Vagina (tissue), 2 donors: ENCODE measurements at regions not wholly inside any gene's neighbourhood (a gene's known extent, or its start where the extent isn't known, plus 50 kb on each side); places are given as distances from the start of the nearest gene placed in this dataset.
"Not testable (repeated sequence)": the region's sequence is repeated elsewhere in the genome, so short reads cannot be mapped to it uniquely, and the experiment has no call there.

Experiments
- DNase-seq, 2 donors: peaks; one replicate each; pipeline ENCODE4 v3.0.0-alpha.2; 2017; ENCODE audit errors: extremely low spot score in 2 of 2
- H3K27ac ChIP-seq: fragments of 200-600 bp; sonication (generic); one replicate; pipeline ENCODE4 v1.5.1; 2019
- H3K27me3 ChIP-seq: fragments of 200-600 bp; sonication (generic); one replicate; pipeline ENCODE4 v1.5.1; 2019
- H3K36me3 ChIP-seq, 2 donors: fragments of 200-600 bp; sonication (generic); one replicate each; pipeline ENCODE4 v1.5.1; 2017 to 2019
- H3K4me1 ChIP-seq: fragments of 200-600 bp; sonication (generic); one replicate; pipeline ENCODE4 v1.5.1; 2019
- H3K4me3 ChIP-seq, 2 donors: fragments of 200-600 bp; sonication (generic); 1 replicate in 1 of 2; 2 replicates in 1 of 2; pipeline ENCODE4 v1.5.1; 2016 to 2019
- H3K9me3 ChIP-seq: fragments of 200-600 bp; sonication (generic); one replicate; pipeline ENCODE4 v1.5.1; 2019
- POLR2A ChIP-seq, 2 donors: fragments of 450-650 bp; IDR thresholded peaks; one replicate each; pipeline ENCODE4 v1.6.1; 2017; ENCODE audit warnings: antibody characterized with exemption in 2 of 2, mild to moderate bottlenecking in 2 of 2, moderate library complexity in 2 of 2
- POLR2AphosphoS5 ChIP-seq, 2 donors: sonication (generic); formaldehyde crosslinking; IDR thresholded peaks; one replicate each; pipeline ENCODE4 v1.9.0; 2017; ENCODE audit warnings: antibody characterized with exemption in 2 of 2, mild to moderate bottlenecking in 2 of 2, low read depth in 1 of 2; ENCODE audit not compliant: insufficient read depth in 1 of 2
- intact Hi-C: fragments of 100-400 bp; cut with DNase I; formaldehyde crosslinking; loops from one replicate; pipeline ENCODE4 v1.15.1; 2023
- TF ChIP-seq, protein P1 (sequence below), 3 experiments: fragments of 450-650 bp in 2 of 3; fragments of 200-600 bp in 1 of 3; sonication (generic) in 1 of 3; IDR thresholded peaks; one replicate each; pipeline ENCODE4 v1.5.1; 2017 to 2019; ENCODE audit warnings: antibody characterized with exemption in 3 of 3, mild to moderate bottlenecking in 2 of 3, moderate library complexity in 2 of 3

GRCh38 chr4:68720723-68721122 is 50.3 kb upstream of the UGT2B15 start:
- H3K27me3 ChIP-seq, H3K4me1 ChIP-seq, H3K4me3 ChIP-seq, H3K27ac ChIP-seq, DNase-seq, H3K9me3 ChIP-seq, H3K36me3 ChIP-seq, intact Hi-C loops: not testable (repeated sequence)

GRCh38 chr4:68724426-68724825 is 54.0 kb upstream of the UGT2B15 start:
- TF ChIP-seq POLR2A (IDR thresholded peaks at IDR 0.05) (no peak), POLR2AphosphoS5 (IDR thresholded peaks at IDR 0.05; ENCODE audit: insufficient read depth in 1 of 2, low read depth in 1 of 2) (no peak)
- TF ChIP-seq, protein P1, sequence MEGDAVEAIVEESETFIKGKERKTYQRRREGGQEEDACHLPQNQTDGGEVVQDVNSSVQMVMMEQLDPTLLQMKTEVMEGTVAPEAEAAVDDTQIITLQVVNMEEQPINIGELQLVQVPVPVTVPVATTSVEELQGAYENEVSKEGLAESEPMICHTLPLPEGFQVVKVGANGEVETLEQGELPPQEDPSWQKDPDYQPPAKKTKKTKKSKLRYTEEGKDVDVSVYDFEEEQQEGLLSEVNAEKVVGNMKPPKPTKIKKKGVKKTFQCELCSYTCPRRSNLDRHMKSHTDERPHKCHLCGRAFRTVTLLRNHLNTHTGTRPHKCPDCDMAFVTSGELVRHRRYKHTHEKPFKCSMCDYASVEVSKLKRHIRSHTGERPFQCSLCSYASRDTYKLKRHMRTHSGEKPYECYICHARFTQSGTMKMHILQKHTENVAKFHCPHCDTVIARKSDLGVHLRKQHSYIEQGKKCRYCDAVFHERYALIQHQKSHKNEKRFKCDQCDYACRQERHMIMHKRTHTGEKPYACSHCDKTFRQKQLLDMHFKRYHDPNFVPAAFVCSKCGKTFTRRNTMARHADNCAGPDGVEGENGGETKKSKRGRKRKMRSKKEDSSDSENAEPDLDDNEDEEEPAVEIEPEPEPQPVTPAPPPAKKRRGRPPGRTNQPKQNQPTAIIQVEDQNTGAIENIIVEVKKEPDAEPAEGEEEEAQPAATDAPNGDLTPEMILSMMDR (IDR thresholded peaks at IDR 0.05) = no peak

DNA sequence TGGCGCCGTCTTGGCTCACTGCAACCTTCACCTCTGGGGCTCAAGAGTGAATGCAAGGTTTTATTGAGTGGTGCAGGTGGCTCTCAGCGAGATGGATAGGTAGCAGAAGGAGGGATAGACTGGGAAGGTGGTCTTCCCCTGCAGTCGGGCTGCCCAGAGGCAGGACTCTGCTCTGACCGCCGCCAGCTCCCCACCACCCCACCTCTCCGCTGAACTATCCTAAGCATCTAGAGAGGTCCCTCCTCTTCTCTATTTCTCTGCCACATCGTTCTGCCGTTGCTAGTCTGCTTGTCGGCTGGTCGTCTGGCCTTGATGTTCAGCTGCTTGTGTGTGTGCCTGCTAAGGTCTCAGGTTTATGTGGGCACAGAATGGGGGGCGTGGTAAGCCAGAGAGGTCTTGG is 54.5 kb upstream of the UGT2B15 start:
- Histone ChIP-seq H3K36me3 (no peaks in the 10 kb centered on the region), H3K4me1 (no peaks in the 10 kb centered on the region), H3K4me3 (no peak overlapping the region), H3K27ac (no peak overlapping the region), H3K27me3 (no peaks in the 10 kb centered on the region), H3K9me3 (no peaks in the 10 kb centered on the region)
- no peak for TF ChIP-seq POLR2A (IDR thresholded peaks at IDR 0.05)
- intact Hi-C loops = no loop called here
- DNase-seq = no peak

More at GRCh38 chr4:68724426-68724825, 54.0 kb upstream of the UGT2B15 start:
- DNase-seq = no peak
- Histone ChIP-seq H3K27me3 (no peaks in the 10 kb centered on the region), H3K4me3 (no peak overlapping the region), H3K4me1 (no peaks in the 10 kb centered on the region), H3K27ac (no peak overlapping the region), H3K36me3 (no peaks in the 10 kb centered on the region), H3K9me3 (no peaks in the 10 kb centered on the region)
- intact Hi-C loops = no loop called here

DNA sequence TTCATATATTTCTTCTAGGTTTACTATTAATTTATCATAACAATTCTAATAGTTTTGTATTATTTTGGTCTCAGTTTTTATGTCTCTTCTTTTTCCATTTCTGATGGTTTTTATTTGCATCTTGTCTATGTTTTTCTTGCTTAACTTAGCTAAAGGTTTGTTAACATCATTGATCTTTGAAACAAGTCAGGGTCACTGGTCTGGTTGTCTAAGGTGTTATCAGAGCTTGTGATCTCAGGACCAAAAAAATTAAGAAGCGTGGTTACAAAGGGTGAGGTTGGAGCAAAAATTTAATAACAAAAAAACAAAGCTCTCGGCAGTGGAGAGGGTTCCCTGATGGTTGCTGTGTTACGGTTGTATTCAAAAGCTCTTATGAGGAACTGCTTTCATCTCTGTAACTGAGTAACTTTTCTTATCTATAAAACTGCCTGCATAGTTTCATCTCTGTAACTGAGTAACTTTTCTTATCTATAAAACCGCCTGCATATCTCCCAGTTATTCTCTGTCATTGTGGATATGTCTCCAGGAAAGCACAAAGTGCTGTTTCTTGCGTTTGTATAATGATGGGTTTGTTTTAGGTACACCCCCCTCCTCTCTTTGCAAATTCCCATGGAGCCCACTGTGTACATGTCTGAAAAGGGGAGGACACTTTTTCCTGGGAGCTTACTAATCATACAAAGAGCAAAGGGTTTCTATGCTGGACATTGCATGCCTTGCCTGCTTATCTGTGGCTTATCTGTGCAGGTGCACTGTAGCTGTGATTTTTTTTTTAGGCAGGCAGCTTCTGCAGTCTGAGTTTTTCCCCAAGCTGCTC is 62.4 kb upstream of the UGT2B15 start:
- no peak overlapping the region for H3K4me3 ChIP-seq
- no peaks in the 10 kb centered on the region for H3K9me3 ChIP-seq
- DNase-seq = no peak
- H3K4me1 ChIP-seq = no peaks in the 10 kb centered on the region
- no peak overlapping the region for H3K27ac ChIP-seq
- intact Hi-C loops = no loop called here
- TF ChIP-seq POLR2A (IDR thresholded peaks at IDR 0.05) (no peak), POLR2AphosphoS5 (IDR thresholded peaks at IDR 0.05; ENCODE audit: insufficient read depth in 1 of 2, low read depth in 1 of 2) (no peak)
- TF ChIP-seq, protein P1 (IDR thresholded peaks at IDR 0.05) = no peak
- H3K36me3 ChIP-seq = no peaks in the 10 kb centered on the region
- no peaks in the 10 kb centered on the region for H3K27me3 ChIP-seq

DNA sequence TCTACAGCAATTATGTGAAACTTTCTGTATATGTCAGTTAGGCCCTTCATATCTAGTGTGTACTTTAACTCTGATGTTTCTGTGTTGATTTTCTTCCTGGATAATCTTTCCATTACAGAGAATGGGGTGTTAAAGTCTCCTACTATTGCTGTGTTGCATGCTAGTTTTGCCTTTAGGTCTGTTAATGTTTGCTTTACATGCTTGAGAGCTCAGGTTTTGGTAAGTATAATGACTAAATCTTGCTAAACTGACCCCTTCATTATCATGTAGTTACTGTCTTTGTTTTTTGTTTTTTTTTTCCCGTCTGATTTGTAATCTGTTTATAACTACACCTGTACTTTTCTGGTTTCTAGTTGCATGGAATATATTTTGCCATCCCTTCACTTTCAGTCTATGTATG is 63.6 kb upstream of the UGT2B15 start:
- TF ChIP-seq POLR2AphosphoS5 (IDR thresholded peaks at IDR 0.05; ENCODE audit: insufficient read depth in 1 of 2, low read depth in 1 of 2) = no peak
- TF ChIP-seq POLR2A (IDR thresholded peaks at IDR 0.05) = no peak
- TF ChIP-seq, protein P1 (IDR thresholded peaks at IDR 0.05) = no peak
- Histone ChIP-seq H3K36me3 (no peaks in the 10 kb centered on the region), H3K4me3 (no peak overlapping the region), H3K27ac (no peak overlapping the region), H3K4me1 (no peaks in the 10 kb centered on the region), H3K9me3 (no peaks in the 10 kb centered on the region), H3K27me3 (no peaks in the 10 kb centered on the region)
- intact Hi-C loops = no loop called here
- DNase-seq = no peak

DNA sequence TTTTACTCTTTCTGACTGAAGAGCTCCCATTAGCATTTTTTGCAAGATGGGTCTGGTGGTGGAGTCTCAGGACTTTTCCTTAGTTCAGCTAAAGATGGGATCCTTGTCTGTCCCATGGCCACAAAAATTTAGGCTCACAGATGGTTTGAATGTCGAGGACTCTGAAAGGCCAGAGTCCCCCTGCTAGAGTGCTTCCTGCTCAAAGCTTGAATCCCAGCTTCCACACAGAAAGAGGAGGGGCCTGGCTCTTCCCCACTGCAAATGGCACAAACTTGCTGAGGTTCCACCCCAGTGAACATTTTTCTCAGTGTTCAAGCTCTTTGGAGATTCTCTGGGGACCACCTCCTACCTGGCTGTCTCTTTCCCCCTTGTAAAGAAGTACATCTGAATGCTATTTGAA is 64.7 kb upstream of the UGT2B15 start:
- Histone ChIP-seq H3K27me3 (no peaks in the 10 kb centered on the region), H3K4me3 (no peak overlapping the region), H3K36me3 (no peaks in the 10 kb centered on the region), H3K4me1 (no peaks in the 10 kb centered on the region), H3K27ac (no peak overlapping the region), H3K9me3 (no peaks in the 10 kb centered on the region)
- intact Hi-C loops = no loop called here
- DNase-seq = no peak
- TF ChIP-seq, protein P1 (IDR thresholded peaks at IDR 0.05) = no peak
- TF ChIP-seq POLR2A (IDR thresholded peaks at IDR 0.05) (no peak), POLR2AphosphoS5 (IDR thresholded peaks at IDR 0.05; ENCODE audit: insufficient read depth in 1 of 2, low read depth in 1 of 2) (no peak)
